Skeletal muscle cell (primary cell): ENCODE measurements at regions not wholly inside any gene's neighbourhood (a gene's known extent, or its start where the extent isn't known, plus 50 kb on each side); places are given as distances from the start of the nearest gene placed in this dataset.
"Not testable (repeated sequence)": the region's sequence is repeated elsewhere in the genome, so short reads cannot be mapped to it uniquely, and the experiment has no call there.

Source experiments
- DNase-seq: peaks from one replicate; pipeline ENCODE4 v3.0.0-alpha.2; 2010; ENCODE audit warnings: low read depth
- H3K4me3 ChIP-seq: 2 replicates; pipeline ENCODE4 v1.5.1; 2011; ENCODE audit warnings: low read depth, mild to moderate bottlenecking, control low read depth, low read length, moderate library complexity

- DNase-seq: no peak
- no peak overlapping the region for H3K4me3 ChIP-seq
These were observed 123.1 kb upstream of the BOD1L1 start for GRCh38 chr4:13750594-13750993.

- not testable (repeated sequence) for H3K4me3 ChIP-seq, DNase-seq
These were observed 134.1 kb upstream of the BOD1L1 start for GRCh38 chr4:13761581-13761980.

GRCh38 chr4:13762130-13762529, 134.6 kb upstream of the BOD1L1 start:
- no peak for DNase-seq
- H3K4me3 ChIP-seq: no peak overlapping the region

- no peak for DNase-seq
- no peak overlapping the region for H3K4me3 ChIP-seq
These were observed 136.2 kb upstream of the BOD1L1 start for GRCh38 chr4:13763707-13764106.

- H3K4me3 ChIP-seq: no peak overlapping the region
- no peak for DNase-seq
These were observed 138.0 kb upstream of the BOD1L1 start for GRCh38 chr4:13765539-13765938.

GRCh38 chr4:13766761-13767540, 139.4 kb upstream of the BOD1L1 start:
- DNase-seq: no peak
- no peak overlapping the region for H3K4me3 ChIP-seq

- DNase-seq: no peak
- H3K4me3 ChIP-seq: no peak overlapping the region
These were observed 149.8 kb upstream of the BOD1L1 start for GRCh38 chr4:13777341-13777740.

- no peak for DNase-seq
- no peak overlapping the region for H3K4me3 ChIP-seq
These were observed 150.8 kb upstream of the BOD1L1 start for GRCh38 chr4:13778367-13778766.

GRCh38 chr4:13782231-13782630, 154.7 kb upstream of the BOD1L1 start:
- no peak overlapping the region for H3K4me3 ChIP-seq
- no peak for DNase-seq

- no peak overlapping the region for H3K4me3 ChIP-seq
These were observed 156.4 kb upstream of the BOD1L1 start for GRCh38 chr4:13783800-13784411.

GRCh38 chr4:13793020-13793710, 165.6 kb upstream of the BOD1L1 start:
- DNase-seq: no peak
- H3K4me3 ChIP-seq: no peak overlapping the region

More at GRCh38 chr4:13783800-13784411, 156.4 kb upstream of the BOD1L1 start:
- DNase-seq: no peak

GRCh38 chr4:13794819-13795565, 167.5 kb upstream of the BOD1L1 start:
- DNase-seq: no peak
- H3K4me3 ChIP-seq: no peak overlapping the region

GRCh38 chr4:13797061-13797460, 169.5 kb upstream of the BOD1L1 start:
- no peak overlapping the region for H3K4me3 ChIP-seq
- no peak for DNase-seq

GRCh38 chr4:13815231-13815630, 187.7 kb upstream of the BOD1L1 start:
- H3K4me3 ChIP-seq: no peak overlapping the region

GRCh38 chr4:13816472-13816871, 188.9 kb upstream of the BOD1L1 start:
- no peak for DNase-seq
- no peak overlapping the region for H3K4me3 ChIP-seq

More at GRCh38 chr4:13815231-13815630, 187.7 kb upstream of the BOD1L1 start:
- DNase-seq: no peak

GRCh38 chr4:13821522-13821921, 194.0 kb upstream of the BOD1L1 start:
- DNase-seq: no peak
- H3K4me3 ChIP-seq: no peak overlapping the region

- not testable (repeated sequence) for H3K4me3 ChIP-seq, DNase-seq
These were observed 198.3 kb upstream of the BOD1L1 start for GRCh38 chr4:13825822-13826221.

GRCh38 chr4:13829457-13829856, 201.9 kb upstream of the BOD1L1 start:
- DNase-seq: no peak
- H3K4me3 ChIP-seq: no peak overlapping the region

- DNase-seq: no peak
- no peak overlapping the region for H3K4me3 ChIP-seq
These were observed 202.9 kb upstream of the BOD1L1 start for GRCh38 chr4:13830449-13830848.
